K562 (cell line): ENCODE measurements at regions not wholly inside any gene's neighbourhood (a gene's known extent, or its start where the extent isn't known, plus 50 kb on each side); places are given as distances from the start of the nearest gene placed in this dataset.

Experiments
- ATAC-seq: fragments of 200-7000 bp; cut with Tn5 transposase; 3 replicates; pipeline ENCODE4 v1.9.1; 2020; ENCODE audit warnings: moderate library complexity
- BruUV-seq: library from RNA; stranded (reverse); fragments of 400-500 nt; replicated peaks from 2 replicates; lab custom pipeline; 2021; lab: Mats Ljungman, UMichigan
- CTCF ChIA-PET: fragments of 300-600 bp; formaldehyde crosslinking; extraction: SDS; loops from one replicate; lab custom pipeline; 2021; ENCODE audit warnings: low intra/inter-chr PET ratio; lab: Yijun Ruan, JAX
- POLR2A ChIA-PET: fragments of 300-600, 350-650 bp; sonication (Branson Sonifier 250); formaldehyde crosslinking; extraction: SDS; loops from one replicate; lab custom pipeline; 2021; ENCODE audit warnings: antibody characterized with exemption, inconsistent platforms; lab: Yijun Ruan, JAX
- DNase-seq, 4 experiments: peaks; one replicate each; pipeline versions ENCODE4 v3.0.0 to v3.0.0-alpha.2; 2011 to 2018; ENCODE audit warnings: low spot score in 3 of 4, mixed read lengths in 3 of 4; ENCODE audit errors: extremely low read depth in 1 of 4
- FAIRE-seq: peaks from 2 replicates; lab custom pipeline; 2011; peaks lifted over from hg19 to GRCh38; lab: Jason Lieb, UNC
- H2AFZ ChIP-seq: 2 replicates; pipeline ENCODE4 v1.6.0; 2011; ENCODE audit warnings: low read depth, low read length, control low read depth, inconsistent platforms
- H3K27ac ChIP-seq: fragments of 200-600 bp; 3 replicates; pipeline ENCODE4 v1.8.0; 2011; ENCODE audit warnings: low read depth, mild to moderate bottlenecking, control low read depth, inconsistent platforms, low read length, moderate library complexity, mixed read lengths; ENCODE audit errors: extremely low read depth
- H3K27me3 ChIP-seq, 2 experiments: fragments of 300-600 bp in 1 of 2; 2 replicates in 1 of 2; 3 replicates in 1 of 2; pipeline versions ENCODE4 v1.6.0 to v1.8.0; 2011; ENCODE audit warnings: inconsistent platforms in 2 of 2, low read length in 2 of 2, mild to moderate bottlenecking in 1 of 2, mixed read lengths in 1 of 2, moderate library complexity in 1 of 2; ENCODE audit not compliant: control insufficient read depth in 2 of 2, insufficient read depth in 2 of 2
- H3K36me3 ChIP-seq: fragments of 300-600 bp; 3 replicates; pipeline ENCODE4 v1.8.0; 2011; ENCODE audit warnings: mild to moderate bottlenecking, low read length, inconsistent platforms; ENCODE audit not compliant: control insufficient read depth, insufficient read depth
- H3K4me1 ChIP-seq, 2 experiments: fragments of 200-600 bp in 1 of 2; replicated peaks in 1 of 2; 2 replicates in 1 of 2; 3 replicates in 1 of 2; pipeline versions ENCODE4 v1.5.1 to v1.8.0; 2011; ENCODE audit warnings: inconsistent platforms in 2 of 2, low read length in 2 of 2, mild to moderate bottlenecking in 1 of 2, mixed read lengths in 1 of 2, moderate library complexity in 1 of 2; ENCODE audit not compliant: control insufficient read depth in 2 of 2, insufficient read depth in 2 of 2
- H3K4me2 ChIP-seq: 2 replicates; pipeline ENCODE4 v1.6.1; 2011; ENCODE audit warnings: low read length, control low read depth, inconsistent platforms, mixed read lengths; ENCODE audit not compliant: insufficient read depth
- H3K4me3 ChIP-seq: fragments of 200-600 bp; sonication (generic), shearing (Covaris generic); 2 replicates; pipeline ENCODE4 v1.5.1; 2016; ENCODE audit warnings: control low read depth, inconsistent platforms
- H3K79me2 ChIP-seq: fragments of 200-600 bp; 3 replicates; pipeline ENCODE4 v1.8.0; 2011; ENCODE audit warnings: low read length, inconsistent platforms; ENCODE audit not compliant: control insufficient read depth, insufficient read depth
- H3K9ac ChIP-seq, 2 experiments: 2 replicates each; pipeline versions ENCODE4 v1.6.0 to v1.6.1; 2011; ENCODE audit warnings: low read depth in 2 of 2, low read length in 2 of 2, control low read depth in 1 of 2, inconsistent platforms in 1 of 2, mild to moderate bottlenecking in 1 of 2, mixed read lengths in 1 of 2; ENCODE audit not compliant: insufficient read depth in 1 of 2
- H3K9me1 ChIP-seq: one replicate; pipeline ENCODE4 v1.6.0; 2011; ENCODE audit warnings: inconsistent platforms, mild to moderate bottlenecking, low read length, moderate library complexity; ENCODE audit not compliant: control insufficient read depth, insufficient read depth
- H3K9me3 ChIP-seq: replicated peaks from 2 replicates; pipeline ENCODE4 v1.5.1; 2011; ENCODE audit warnings: low read depth, low read length, inconsistent platforms; ENCODE audit not compliant: control insufficient read depth, insufficient read depth
- H4K20me1 ChIP-seq: replicated peaks from 2 replicates; pipeline ENCODE4 v1.6.1; 2011; ENCODE audit warnings: low read length, inconsistent platforms, mixed read lengths; ENCODE audit not compliant: control insufficient read depth, insufficient read depth
- ASH1L ChIP-seq: fragments of 450-650 bp; IDR thresholded peaks from 2 replicates; pipeline ENCODE4 v1.6.1; 2018; ENCODE audit warnings: borderline replicate concordance, mild to moderate bottlenecking, low read depth; ENCODE audit not compliant: partially characterized antibody
- CBX2 ChIP-seq: fragments of 200-600 bp; sonication (generic); IDR thresholded peaks from one replicate; pipeline ENCODE4 v1.6.1; 2012; ENCODE audit warnings: mild to moderate bottlenecking, low read length, inconsistent platforms; ENCODE audit not compliant: insufficient read depth, poor library complexity, severe bottlenecking
- CCAR2 ChIP-seq: fragments of 200-400 bp; formaldehyde crosslinking; IDR thresholded peaks from 2 replicates; pipeline ENCODE4 v1.6.1; 2017; ENCODE audit warnings: mild to moderate bottlenecking, low read depth, low read length
- DACH1 ChIP-seq: fragments of 450-650 bp; IDR thresholded peaks from 2 replicates; pipeline ENCODE4 v1.6.1; 2018; ENCODE audit not compliant: partially characterized antibody
- DPF2 ChIP-seq: fragments of 450-650 bp; IDR thresholded peaks from 2 replicates; pipeline ENCODE4 v1.6.1; 2016
- ELF2 ChIP-seq: fragments of 250-450 bp; sonication (Bioruptor Pico); IDR thresholded peaks from 2 replicates; pipeline ENCODE4 v1.5.0; 2021; ENCODE audit warnings: mild to moderate bottlenecking
- HDAC8 ChIP-seq: fragments of 450-650 bp; IDR thresholded peaks from 2 replicates; pipeline ENCODE4 v1.6.1; 2016; ENCODE audit warnings: mild to moderate bottlenecking, missing genetic modification characterization, moderate library complexity, missing compliant biosample characterization
- NFXL1 ChIP-seq: fragments of 450-650 bp; formaldehyde crosslinking; IDR thresholded peaks from 2 replicates; pipeline ENCODE4 v1.4.0; 2021; ENCODE audit warnings: mild to moderate bottlenecking
- RBM39 ChIP-seq: fragments of 200-400 bp; formaldehyde crosslinking; optimal IDR thresholded peaks from 2 replicates; pipeline ENCODE3; 2018; ENCODE audit warnings: low read depth, low read length
- SMC3 ChIP-seq: conservative IDR thresholded peaks from 2 replicates; pipeline ENCODE4 v1.6.1; 2011; ENCODE audit warnings: low read depth, low read length, improper control_type of control experiment; ENCODE audit not compliant: insufficient read depth
- ZBTB8A ChIP-seq: fragments of 450-650 bp; IDR thresholded peaks from 2 replicates; pipeline ENCODE4 v1.6.1; 2018; ENCODE audit warnings: mild to moderate bottlenecking, moderate library complexity; ENCODE audit not compliant: partially characterized antibody
- WGBS: fragments of 100-300 bp; shearing (Covaris generic); methylation state at CpG from one replicate; pipeline ENCODE4 v1.1.6; 2016; ENCODE audit warnings: low coverage, mixed read lengths; ENCODE audit not compliant: insufficient coverage; ENCODE audit errors: missing lambda C conversion rate; 5-methylcytosine and 5-hydroxymethylcytosine counted together
- in situ Hi-C: fragments of 300-500 bp; cut with MboI; formaldehyde crosslinking; loops from 4 replicates; pipeline ENCODE4 v1.15.0; 2018; ENCODE audit warnings: inconsistent platforms, mixed read lengths
- intact Hi-C: fragments of 100-400 bp; cut with micrococcal nuclease; formaldehyde crosslinking; loops from 2 replicates; pipeline ENCODE4 v1.14.2; 2022
- TF ChIP-seq, protein P1 (sequence below): fragments of 250-450 bp; sonication (Bioruptor Pico); IDR thresholded peaks from 2 replicates; pipeline ENCODE4 v1.8.0; 2022; ENCODE audit warnings: inconsistent platforms
- TF ChIP-seq, protein P2 (sequence below), 3 experiments: fragments of 200-800 bp in 1 of 3; fragments of 250-450 bp in 1 of 3; fragments of 450-650 bp in 1 of 3; sonication (Bioruptor Pico) in 1 of 3; sonication (Bioruptor generic) in 1 of 3; formaldehyde crosslinking in 1 of 3; IDR thresholded peaks; 2 replicates each; pipeline versions ENCODE4 v1.6.1 to v1.8.0; 2016 to 2022; ENCODE audit warnings: mild to moderate bottlenecking in 2 of 3, missing genetic modification characterization in 2 of 3, missing compliant biosample characterization in 1 of 3, moderate library complexity in 1 of 3
- TF ChIP-seq, protein P3 (sequence below): sonication (generic); formaldehyde crosslinking; IDR thresholded peaks from 2 replicates; pipeline ENCODE4 v1.8.0; 2022; ENCODE audit warnings: missing genetic modification reagents, mild to moderate bottlenecking, moderate library complexity, borderline replicate concordance

DNA sequence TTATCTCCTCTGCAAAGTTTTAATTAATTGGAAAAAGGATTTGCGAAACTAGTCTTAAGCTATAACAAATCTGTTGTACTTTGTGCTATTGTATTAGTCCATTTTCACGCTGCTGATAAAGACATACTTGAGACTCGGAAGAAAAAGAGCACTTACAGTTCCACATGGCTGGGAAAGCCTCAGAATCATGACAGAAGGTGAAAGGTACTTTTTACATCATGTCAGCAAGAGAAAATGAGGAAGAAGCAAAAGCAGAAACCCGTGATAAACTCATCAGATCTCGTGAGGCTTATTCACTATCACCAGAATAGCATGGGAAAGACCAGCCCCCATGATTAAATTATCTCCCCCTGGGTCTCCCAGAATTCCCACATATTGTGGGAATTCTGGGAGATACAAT lies 118.1 kb upstream of the PRKD1 start:
- H3K4me2 ChIP-seq, result no peak overlapping the region
- 5% methylated on average over 3 of the region's 5 CpGs for WGBS
- intact Hi-C loops, result no loop called here
- H3K36me3 ChIP-seq, result no peaks in the 10 kb centered on the region
- BruUV-seq, result no TSS peak
- no peaks in the 10 kb centered on the region for H4K20me1 ChIP-seq
- H3K9me1 ChIP-seq, result no peaks in the 10 kb centered on the region
- POLR2A ChIA-PET, result interaction anchor here (1.5 kb wide), 1 partner anchor 9 kb away, joined by 3 read pairs; no protein-coding TSS in a partner anchor
- H3K79me2 ChIP-seq, result no peaks in the 10 kb centered on the region
- H3K4me1 ChIP-seq, result no peaks in the 10 kb centered on the region
- H3K27me3 ChIP-seq, result no peaks in the 10 kb centered on the region
- H3K9ac ChIP-seq, result no peak overlapping the region
- ATAC-seq, result no peak
- no peak overlapping the region for H2AFZ ChIP-seq
- DNase-seq, result no peak
- in situ Hi-C loops, result no loop called here
- CTCF ChIA-PET, result no interaction called here
- H3K4me3 ChIP-seq, result no peak overlapping the region
- no peak for FAIRE-seq
- no peaks in the 10 kb centered on the region for H3K9me3 ChIP-seq
- TF ChIP-seq, protein P1, sequence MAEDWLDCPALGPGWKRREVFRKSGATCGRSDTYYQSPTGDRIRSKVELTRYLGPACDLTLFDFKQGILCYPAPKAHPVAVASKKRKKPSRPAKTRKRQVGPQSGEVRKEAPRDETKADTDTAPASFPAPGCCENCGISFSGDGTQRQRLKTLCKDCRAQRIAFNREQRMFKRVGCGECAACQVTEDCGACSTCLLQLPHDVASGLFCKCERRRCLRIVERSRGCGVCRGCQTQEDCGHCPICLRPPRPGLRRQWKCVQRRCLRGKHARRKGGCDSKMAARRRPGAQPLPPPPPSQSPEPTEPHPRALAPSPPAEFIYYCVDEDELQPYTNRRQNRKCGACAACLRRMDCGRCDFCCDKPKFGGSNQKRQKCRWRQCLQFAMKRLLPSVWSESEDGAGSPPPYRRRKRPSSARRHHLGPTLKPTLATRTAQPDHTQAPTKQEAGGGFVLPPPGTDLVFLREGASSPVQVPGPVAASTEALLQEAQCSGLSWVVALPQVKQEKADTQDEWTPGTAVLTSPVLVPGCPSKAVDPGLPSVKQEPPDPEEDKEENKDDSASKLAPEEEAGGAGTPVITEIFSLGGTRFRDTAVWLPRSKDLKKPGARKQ (CRISPR knock-in tag), result no peak
- TF ChIP-seq HDAC8 (tag) (no peak), ELF2 (CRISPR knock-in tag) (no peak), ASH1L (no peak), SMC3 (no peak), DPF2 (no peak), NFXL1 (no peak), DACH1 (no peak), CBX2 (no peak), ZBTB8A (no peak), CCAR2 (no peak), RBM39 (no peak)
- TF ChIP-seq, protein P2, sequence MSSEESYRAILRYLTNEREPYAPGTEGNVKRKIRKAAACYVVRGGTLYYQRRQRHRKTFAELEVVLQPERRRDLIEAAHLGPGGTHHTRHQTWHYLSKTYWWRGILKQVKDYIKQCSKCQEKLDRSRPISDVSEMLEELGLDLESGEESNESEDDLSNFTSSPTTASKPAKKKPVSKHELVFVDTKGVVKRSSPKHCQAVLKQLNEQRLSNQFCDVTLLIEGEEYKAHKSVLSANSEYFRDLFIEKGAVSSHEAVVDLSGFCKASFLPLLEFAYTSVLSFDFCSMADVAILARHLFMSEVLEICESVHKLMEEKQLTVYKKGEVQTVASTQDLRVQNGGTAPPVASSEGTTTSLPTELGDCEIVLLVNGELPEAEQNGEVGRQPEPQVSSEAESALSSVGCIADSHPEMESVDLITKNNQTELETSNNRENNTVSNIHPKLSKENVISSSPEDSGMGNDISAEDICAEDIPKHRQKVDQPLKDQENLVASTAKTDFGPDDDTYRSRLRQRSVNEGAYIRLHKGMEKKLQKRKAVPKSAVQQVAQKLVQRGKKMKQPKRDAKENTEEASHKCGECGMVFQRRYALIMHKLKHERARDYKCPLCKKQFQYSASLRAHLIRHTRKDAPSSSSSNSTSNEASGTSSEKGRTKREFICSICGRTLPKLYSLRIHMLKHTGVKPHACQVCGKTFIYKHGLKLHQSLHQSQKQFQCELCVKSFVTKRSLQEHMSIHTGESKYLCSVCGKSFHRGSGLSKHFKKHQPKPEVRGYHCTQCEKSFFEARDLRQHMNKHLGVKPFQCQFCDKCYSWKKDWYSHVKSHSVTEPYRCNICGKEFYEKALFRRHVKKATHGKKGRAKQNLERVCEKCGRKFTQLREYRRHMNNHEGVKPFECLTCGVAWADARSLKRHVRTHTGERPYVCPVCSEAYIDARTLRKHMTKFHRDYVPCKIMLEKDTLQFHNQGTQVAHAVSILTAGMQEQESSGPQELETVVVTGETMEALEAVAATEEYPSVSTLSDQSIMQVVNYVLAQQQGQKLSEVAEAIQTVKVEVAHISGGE (CRISPR knock-in tag; IDR thresholded peaks at IDR 0.05), result no peak
- TF ChIP-seq, protein P3, sequence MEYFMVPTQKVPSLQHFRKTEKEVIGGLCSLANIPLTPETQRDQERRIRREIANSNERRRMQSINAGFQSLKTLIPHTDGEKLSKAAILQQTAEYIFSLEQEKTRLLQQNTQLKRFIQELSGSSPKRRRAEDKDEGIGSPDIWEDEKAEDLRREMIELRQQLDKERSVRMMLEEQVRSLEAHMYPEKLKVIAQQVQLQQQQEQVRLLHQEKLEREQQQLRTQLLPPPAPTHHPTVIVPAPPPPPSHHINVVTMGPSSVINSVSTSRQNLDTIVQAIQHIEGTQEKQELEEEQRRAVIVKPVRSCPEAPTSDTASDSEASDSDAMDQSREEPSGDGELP, result no peak
- TF ChIP-seq, all 486 proteins: peak for 0
- H3K27ac ChIP-seq, result no peak overlapping the region
